Calu3 (cell line): ENCODE measurements at regions not wholly inside any gene's neighbourhood (a gene's known extent, or its start where the extent isn't known, plus 50 kb on each side); places are given as distances from the start of the nearest gene placed in this dataset.

ENCODE experiments used
- BruUV-seq: library from RNA; stranded (reverse); fragments of 400-500 nt; replicated peaks from 2 replicates; lab custom pipeline; 2021; lab: Mats Ljungman, UMichigan
- CTCF ChIA-PET: fragments of 300-600 bp; sonication (Branson Sonifier 250); formaldehyde crosslinking; loops from one replicate; lab custom pipeline; 2022; ENCODE audit warnings: antibody characterized with exemption; lab: Charles Lee
- DNase-seq: peaks from one replicate; pipeline ENCODE4 v3.0.0; 2022
- H3K27ac Mint-ChIP-seq: one replicate; pipeline ENCODE4 v1.8.0; 2022; ENCODE audit warnings: mixed read lengths; ENCODE audit not compliant: unreplicated experiment
- H3K27me3 Mint-ChIP-seq: one replicate; pipeline ENCODE4 v1.8.0; 2022; ENCODE audit warnings: mixed read lengths; ENCODE audit not compliant: unreplicated experiment
- H3K36me3 Mint-ChIP-seq: one replicate; pipeline ENCODE4 v1.8.0; 2022; ENCODE audit warnings: mild to moderate bottlenecking, moderate library complexity, mixed read lengths; ENCODE audit not compliant: insufficient read depth, unreplicated experiment
- H3K4me1 Mint-ChIP-seq: one replicate; pipeline ENCODE4 v1.8.0; 2022; ENCODE audit warnings: mild to moderate bottlenecking, low read depth, mixed read lengths; ENCODE audit not compliant: unreplicated experiment
- H3K4me3 Mint-ChIP-seq: one replicate; pipeline ENCODE4 v1.8.0; 2022; ENCODE audit warnings: mild to moderate bottlenecking, low read depth, moderate library complexity, mixed read lengths; ENCODE audit not compliant: unreplicated experiment
- H3K9me3 Mint-ChIP-seq: one replicate; pipeline ENCODE4 v1.8.0; 2022; ENCODE audit warnings: low read depth, mixed read lengths; ENCODE audit not compliant: unreplicated experiment
- CTCF ChIP-seq: fragments of 200-600 bp; IDR thresholded peaks from one replicate; pipeline ENCODE4 v1.8.0; 2022; ENCODE audit warnings: antibody characterized with exemption; ENCODE audit not compliant: unreplicated experiment
- intact Hi-C: fragments of 100-400 bp; cut with micrococcal nuclease; formaldehyde crosslinking; loops from one replicate; pipeline ENCODE4 v1.10.0; 2022; ENCODE audit not compliant: unreplicated experiment

- TF ChIP-seq CTCF: no peak
- Mint-ChIP-seq H3K27ac (no peak overlapping the region), H3K9me3 (no peaks in the 10 kb centered on the region), H3K27me3 (no peaks in the 10 kb centered on the region), H3K36me3 (no peaks in the 10 kb centered on the region), H3K4me1 (no peaks in the 10 kb centered on the region), H3K4me3 (no peak overlapping the region)
- no TSS peak for BruUV-seq
- no peak for DNase-seq
- intact Hi-C loops: no loop called here
- CTCF ChIA-PET: no interaction called here
These were observed 2141.6 kb upstream of the C9orf72 start for GRCh38 chr9:29714860-29715259.

GRCh38 chr9:29717631-29718030 lies 2144.3 kb upstream of the C9orf72 start:
- BruUV-seq: no TSS peak
- Mint-ChIP-seq H3K4me3 (no peak overlapping the region), H3K27me3 (no peaks in the 10 kb centered on the region), H3K36me3 (no peaks in the 10 kb centered on the region), H3K27ac (no peak overlapping the region), H3K9me3 (no peaks in the 10 kb centered on the region), H3K4me1 (no peaks in the 10 kb centered on the region)
- CTCF ChIA-PET: no interaction called here
- intact Hi-C loops: no loop called here
- no peak for DNase-seq
- no peak for TF ChIP-seq CTCF

GRCh38 chr9:29730163-29730562 lies 2156.9 kb upstream of the C9orf72 start:
- Mint-ChIP-seq H3K4me3 (no peak overlapping the region), H3K9me3 (peaks cover 6% of the 10 kb centered on the region), H3K4me1 (no peaks in the 10 kb centered on the region), H3K27ac (no peak overlapping the region), H3K27me3 (no peaks in the 10 kb centered on the region), H3K36me3 (no peaks in the 10 kb centered on the region)
- CTCF ChIA-PET: no interaction called here
- intact Hi-C loops: no loop called here
- no peak for DNase-seq
- no peak for TF ChIP-seq CTCF
- no TSS peak for BruUV-seq

GRCh38 chr9:29740518-29740917 lies 2167.2 kb upstream of the C9orf72 start:
- BruUV-seq: no TSS peak
- CTCF ChIA-PET: no interaction called here
- Mint-ChIP-seq H3K27me3 (no peaks in the 10 kb centered on the region), H3K36me3 (no peaks in the 10 kb centered on the region), H3K4me1 (no peaks in the 10 kb centered on the region), H3K27ac (no peak overlapping the region), H3K4me3 (no peak overlapping the region), H3K9me3 (no peaks in the 10 kb centered on the region)
- DNase-seq: no peak
- intact Hi-C loops: no loop called here
- no peak for TF ChIP-seq CTCF
